Muscle layer of duodenum (tissue), 2 donors: ENCODE measurements at regions not wholly inside any gene's neighbourhood (a gene's known extent, or its start where the extent isn't known, plus 50 kb on each side); places are given as distances from the start of the nearest gene placed in this dataset.
"Not testable (repeated sequence)": the region's sequence is repeated elsewhere in the genome, so short reads cannot be mapped to it uniquely, and the experiment has no call there.

Experiments
- H3K27ac ChIP-seq: one replicate; pipeline ENCODE4 v1.7.0; 2013; ENCODE audit warnings: mild to moderate bottlenecking, low read length
- H3K27me3 ChIP-seq: one replicate; pipeline ENCODE4 v1.7.0; 2013; ENCODE audit warnings: low read depth, mild to moderate bottlenecking, control low read depth, low read length
- H3K36me3 ChIP-seq, 2 donors: one replicate each; pipeline ENCODE4 v1.7.0; 2013; ENCODE audit warnings: low read length in 2 of 2, control low read depth in 1 of 2, mild to moderate bottlenecking in 1 of 2; ENCODE audit not compliant: insufficient read depth in 2 of 2, control insufficient read depth in 1 of 2
- H3K4me1 ChIP-seq, 2 donors: one replicate each; pipeline ENCODE4 v1.7.0; 2013; ENCODE audit warnings: low read length in 2 of 2, mild to moderate bottlenecking in 2 of 2, control low read depth in 1 of 2, moderate library complexity in 1 of 2; ENCODE audit not compliant: insufficient read depth in 2 of 2, control insufficient read depth in 1 of 2
- H3K4me3 ChIP-seq, 2 donors: one replicate each; pipeline ENCODE4 v1.7.0; 2013; ENCODE audit warnings: low read length in 2 of 2, low read depth in 1 of 2, mild to moderate bottlenecking in 1 of 2
- H3K9me3 ChIP-seq, 2 donors: one replicate each; pipeline ENCODE4 v1.7.0; 2013; ENCODE audit warnings: low read length in 2 of 2, control low read depth in 1 of 2, mild to moderate bottlenecking in 1 of 2; ENCODE audit not compliant: control insufficient read depth in 1 of 2
- donor health status: healthy.

- Histone ChIP-seq H3K4me1 (no peaks in the 10 kb centered on the region), H3K36me3 (no peaks in the 10 kb centered on the region), H3K27me3 (no peaks in the 10 kb centered on the region), H3K9me3 (no peaks in the 10 kb centered on the region), H3K4me3 (no peak overlapping the region), H3K27ac (no peak overlapping the region)
Measured at GRCh38 chr6:9789201-9789600, 625.7 kb downstream of the TFAP2A start.

DNA sequence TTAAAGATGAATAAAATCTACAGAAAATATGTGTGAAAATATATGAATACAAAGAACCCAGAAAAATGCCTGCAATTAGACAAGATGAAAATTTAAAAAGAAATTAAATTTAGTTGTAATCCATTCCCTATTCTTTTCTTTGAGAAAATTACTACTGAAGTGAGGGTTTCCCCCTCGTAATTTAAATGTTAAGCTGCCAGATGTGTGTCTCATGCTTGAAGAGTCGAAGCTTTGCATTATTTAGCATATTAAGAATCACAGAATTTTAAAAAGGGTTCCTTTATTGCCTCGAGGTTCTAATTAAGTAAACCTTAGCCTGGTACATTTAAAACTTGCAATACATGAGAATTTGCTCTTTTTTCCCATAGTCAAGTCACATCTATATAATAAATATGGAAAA lies 630.1 kb downstream of the TFAP2A start:
- Histone ChIP-seq H3K27ac (no peak overlapping the region), H3K36me3 (no peaks in the 10 kb centered on the region), H3K4me1 (no peaks in the 10 kb centered on the region), H3K9me3 (no peaks in the 10 kb centered on the region), H3K27me3 (no peaks in the 10 kb centered on the region), H3K4me3 (no peak overlapping the region)

- Histone ChIP-seq H3K4me3 (no peak overlapping the region), H3K36me3 (no peaks in the 10 kb centered on the region), H3K4me1 (no peaks in the 10 kb centered on the region), H3K27ac (no peak overlapping the region), H3K27me3 (no peaks in the 10 kb centered on the region), H3K9me3 (no peaks in the 10 kb centered on the region)
Measured at GRCh38 chr6:9783567-9783966, 631.3 kb downstream of the TFAP2A start.

- Histone ChIP-seq H3K4me1 (no peaks in the 10 kb centered on the region), H3K27me3 (no peaks in the 10 kb centered on the region), H3K36me3 (no peaks in the 10 kb centered on the region), H3K4me3 (no peak overlapping the region), H3K9me3 (no peaks in the 10 kb centered on the region), H3K27ac (no peak overlapping the region)
Measured at GRCh38 chr6:9766240-9766915, 648.5 kb downstream of the TFAP2A start.

DNA sequence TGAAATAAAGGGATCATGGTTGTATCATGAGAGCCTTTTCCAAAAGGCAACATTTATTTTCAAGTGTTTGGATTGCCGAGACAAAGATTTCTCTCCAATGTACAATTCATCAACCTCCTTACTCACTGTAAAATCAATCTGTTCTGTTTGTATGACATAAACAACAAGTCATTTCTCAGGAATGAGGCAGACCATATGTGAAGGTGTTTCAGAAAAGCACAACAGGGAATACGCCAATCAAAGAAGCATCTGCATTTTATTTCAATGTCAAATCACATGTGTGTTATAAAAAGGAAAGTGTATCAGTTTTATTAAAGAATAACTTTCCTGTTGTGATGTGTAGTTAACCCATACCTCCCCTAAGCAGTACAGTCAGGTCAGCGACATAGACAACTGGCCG lies 653.7 kb downstream of the TFAP2A start:
- H3K27me3 ChIP-seq = no peaks in the 10 kb centered on the region
- H3K9me3 ChIP-seq = no peaks in the 10 kb centered on the region
- no peaks in the 10 kb centered on the region for H3K36me3 ChIP-seq
- no peak overlapping the region for H3K27ac ChIP-seq
- no peaks in the 10 kb centered on the region for H3K4me1 ChIP-seq
- H3K4me3 ChIP-seq = no peak overlapping the region

- Histone ChIP-seq H3K4me3 (no peak overlapping the region), H3K27me3 (no peaks in the 10 kb centered on the region), H3K36me3 (no peaks in the 10 kb centered on the region), H3K4me1 (no peaks in the 10 kb centered on the region), H3K9me3 (no peaks in the 10 kb centered on the region), H3K27ac (no peak overlapping the region)
Measured at GRCh38 chr6:9754515-9754914, 660.4 kb downstream of the TFAP2A start.

- no peaks in the 10 kb centered on the region for H3K36me3 ChIP-seq
- H3K4me3 ChIP-seq = no peak overlapping the region
- H3K27ac ChIP-seq = no peak overlapping the region
- no peaks in the 10 kb centered on the region for H3K27me3 ChIP-seq
- H3K4me1 ChIP-seq = no peaks in the 10 kb centered on the region
- no peaks in the 10 kb centered on the region for H3K9me3 ChIP-seq
Measured at GRCh38 chr6:9745966-9746365, 668.9 kb downstream of the TFAP2A start.

- Histone ChIP-seq H3K9me3 (no peaks in the 10 kb centered on the region), H3K4me1 (no peaks in the 10 kb centered on the region), H3K27ac (no peak overlapping the region), H3K36me3 (no peaks in the 10 kb centered on the region), H3K4me3 (no peak overlapping the region), H3K27me3 (no peaks in the 10 kb centered on the region)
Measured at GRCh38 chr6:9745476-9745875, 669.4 kb downstream of the TFAP2A start.

DNA sequence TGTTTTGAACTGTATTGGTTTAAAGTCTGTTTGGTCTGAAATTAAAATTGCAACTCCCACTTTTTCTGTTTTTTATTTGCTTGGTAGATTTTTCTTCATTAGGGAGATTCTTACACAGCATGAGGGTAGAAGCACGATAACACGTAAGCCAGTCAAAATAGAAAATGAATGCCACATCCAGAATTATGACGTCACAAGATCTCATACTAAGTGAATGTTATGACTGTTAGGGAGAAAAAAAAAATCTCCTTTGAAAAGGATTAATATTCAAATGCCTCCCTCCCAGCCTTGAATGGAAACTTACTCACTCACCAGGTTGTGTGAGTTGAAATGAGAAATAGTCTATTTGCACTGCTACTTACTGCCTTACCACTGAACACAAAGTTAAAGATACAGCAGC lies 670.8 kb downstream of the TFAP2A start:
- no peaks in the 10 kb centered on the region for H3K9me3 ChIP-seq
- no peaks in the 10 kb centered on the region for H3K4me1 ChIP-seq
- no peaks in the 10 kb centered on the region for H3K36me3 ChIP-seq
- H3K27ac ChIP-seq = no peak overlapping the region
- no peak overlapping the region for H3K4me3 ChIP-seq
- no peaks in the 10 kb centered on the region for H3K27me3 ChIP-seq

DNA sequence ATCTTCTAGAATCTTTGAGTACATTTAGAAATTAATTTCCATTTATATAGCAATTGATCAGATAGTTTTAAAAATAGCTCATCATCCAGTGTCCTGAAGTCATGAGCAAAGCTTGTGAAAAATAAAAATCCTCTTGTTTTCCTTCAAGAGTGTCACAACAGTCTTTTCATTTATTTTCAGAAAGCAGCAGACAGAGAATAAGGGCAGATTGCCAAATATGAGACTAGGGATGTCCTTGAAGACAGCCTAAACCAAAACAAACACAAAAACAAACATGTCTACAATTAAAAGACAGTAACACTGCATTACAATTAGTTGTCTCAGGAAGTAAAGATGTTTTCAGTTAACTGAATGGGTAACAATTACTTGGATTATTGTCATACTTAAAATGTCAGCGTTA lies 682.8 kb downstream of the TFAP2A start:
- Histone ChIP-seq H3K27ac (no peak overlapping the region), H3K4me1 (no peaks in the 10 kb centered on the region), H3K4me3 (no peak overlapping the region), H3K36me3 (no peaks in the 10 kb centered on the region), H3K27me3 (no peaks in the 10 kb centered on the region), H3K9me3 (no peaks in the 10 kb centered on the region)

GRCh38 chr6:9725776-9726175 lies 689.1 kb downstream of the TFAP2A start:
- H3K27me3 ChIP-seq, H3K27ac ChIP-seq, H3K4me3 ChIP-seq, H3K9me3 ChIP-seq, H3K36me3 ChIP-seq, H3K4me1 ChIP-seq: not testable (repeated sequence)

GRCh38 chr6:9717568-9717967 lies 697.3 kb downstream of the TFAP2A start:
- no peak overlapping the region for H3K27ac ChIP-seq
- no peaks in the 10 kb centered on the region for H3K27me3 ChIP-seq
- no peak overlapping the region for H3K4me3 ChIP-seq
- peaks cover 0 to 3% of the 10 kb centered on the region in 2 donors for H3K9me3 ChIP-seq
- H3K4me1 ChIP-seq = no peaks in the 10 kb centered on the region
- no peaks in the 10 kb centered on the region for H3K36me3 ChIP-seq
